Activated CD4-positive, alpha-beta T cell treated with anti-CD3 and anti-CD28 coated beads for 36 hours (primary cell): ENCODE measurements at regions not wholly inside any gene's neighbourhood (a gene's known extent, or its start where the extent isn't known, plus 50 kb on each side); places are given as distances from the start of the nearest gene placed in this dataset.

Experiments used
- ATAC-seq: fragments of 200-7000 bp; cut with Tn5 transposase; one replicate; pipeline ENCODE4 v1.10.0; 2021; ENCODE audit warnings: mild to moderate bottlenecking, moderate library complexity
- CTCF ChIA-PET: fragments of 350-600 bp; sonication (Branson Sonifier 250); formaldehyde crosslinking; loops from one replicate; lab custom pipeline; 2021; ENCODE audit warnings: antibody characterized with exemption; lab: Charles Lee
- POLR2A ChIA-PET: fragments of 350-600 bp; sonication (Branson Sonifier 250); formaldehyde crosslinking; loops from one replicate; lab custom pipeline; 2021; ENCODE audit warnings: antibody characterized with exemption, inconsistent platforms; lab: Charles Lee
- DNase-seq: peaks from one replicate; pipeline ENCODE4 v3.0.0-alpha.2; 2020
- H3K27ac Mint-ChIP-seq: one replicate; pipeline ENCODE4 v1.8.0; 2021; ENCODE audit warnings: mixed read lengths
- H3K27me3 Mint-ChIP-seq: one replicate; pipeline ENCODE4 v1.8.0; 2021; ENCODE audit warnings: mixed read lengths
- H3K36me3 Mint-ChIP-seq: one replicate; pipeline ENCODE4 v1.8.0; 2021; ENCODE audit warnings: low read depth, mixed read lengths
- H3K4me1 Mint-ChIP-seq: one replicate; pipeline ENCODE4 v1.8.0; 2021; ENCODE audit warnings: mixed read lengths
- H3K4me3 Mint-ChIP-seq: one replicate; pipeline ENCODE4 v1.8.0; 2021; ENCODE audit warnings: mild to moderate bottlenecking, moderate library complexity, mixed read lengths
- H3K9me3 Mint-ChIP-seq: one replicate; pipeline ENCODE4 v1.8.0; 2021; ENCODE audit warnings: low read depth, mixed read lengths
- intact Hi-C, 2 experiments: fragments of 100-400 bp; cut with DNase I in 1 of 2; cut with micrococcal nuclease in 1 of 2; formaldehyde crosslinking; loops; one replicate each; pipeline versions ENCODE4 v1.14.2 to v1.15.1; 2022 to 2024; cut with DNase I, micrococcal nuclease

- Mint-ChIP-seq H3K4me3 (no peak overlapping the region), H3K36me3 (no peaks in the 10 kb centered on the region), H3K27me3 (peaks cover 16% of the 10 kb centered on the region), H3K9me3 (no peaks in the 10 kb centered on the region), H3K27ac (no peak overlapping the region), H3K4me1 (no peaks in the 10 kb centered on the region)
- ChIA-PET POLR2A (no interaction called here), CTCF (no interaction called here)
- DNase-seq (no peak), ATAC-seq (no peak)
- intact Hi-C loops, result no loop called here
These were observed 138.6 kb upstream of the SFRP2 start for GRCh38 chr4:153927451-153927850.

- Mint-ChIP-seq H3K36me3 (no peaks in the 10 kb centered on the region), H3K4me1 (peaks cover 2% of the 10 kb centered on the region), H3K9me3 (no peaks in the 10 kb centered on the region), H3K4me3 (no peak overlapping the region), H3K27me3 (peaks cover 15% of the 10 kb centered on the region), H3K27ac (no peak overlapping the region)
- ChIA-PET POLR2A (no interaction called here), CTCF (interaction anchor here (0.6 kb wide), 1 partner anchor 12 kb away, joined by 3 read pairs; no protein-coding TSS in a partner anchor)
- ATAC-seq (no peak), DNase-seq (no peak)
- intact Hi-C loops, result no loop called here
These were observed 133.3 kb upstream of the SFRP2 start for GRCh38 chr4:153922148-153922547.

- intact Hi-C loops, result no loop called here
- ChIA-PET POLR2A (no interaction called here), CTCF (no interaction called here)
- Mint-ChIP-seq H3K27me3 (peaks cover 15% of the 10 kb centered on the region), H3K4me1 (peaks cover 20% of the 10 kb centered on the region), H3K36me3 (no peaks in the 10 kb centered on the region), H3K9me3 (no peaks in the 10 kb centered on the region), H3K4me3 (no peak overlapping the region), H3K27ac (no peak overlapping the region)
- no peak for ATAC-seq
- DNase-seq, result no peak
These were observed 130.8 kb upstream of the SFRP2 start for GRCh38 chr4:153919667-153920066.

- CTCF ChIA-PET, result interaction anchor here (1.0 kb wide), 1 partner anchor 135 kb away, joined by 3 read pairs; no protein-coding TSS in a partner anchor
- H3K36me3 Mint-ChIP-seq, result no peaks in the 10 kb centered on the region
- no peak overlapping the region for H3K4me3 Mint-ChIP-seq
- peak; percentile 68 for DNase-seq
- peak; percentile 97 for ATAC-seq
- H3K4me1 Mint-ChIP-seq, result peaks cover 20% of the 10 kb centered on the region
- POLR2A ChIA-PET, result interaction anchor here (0.6 kb wide), 1 partner anchor 46 kb away, joined by 3 read pairs; no protein-coding TSS in a partner anchor
- peaks cover 28% of the 10 kb centered on the region for H3K27me3 Mint-ChIP-seq
- intact Hi-C loops, result loop anchor here (1.0 to 2.0 kb wide), 5 partner anchors 26 to 249 kb away; no protein-coding TSS in a partner anchor
- no peaks in the 10 kb centered on the region for H3K9me3 Mint-ChIP-seq
- H3K27ac Mint-ChIP-seq, result no peak overlapping the region
These were observed 127.4 kb upstream of the SFRP2 start for GRCh38 chr4:153916273-153916755.

GRCh38 chr4:153912301-153912700 lies 123.4 kb upstream of the SFRP2 start:
- ATAC-seq, result no peak
- H3K4me1 Mint-ChIP-seq, result peaks cover 24% of the 10 kb centered on the region
- H3K4me3 Mint-ChIP-seq, result no peak overlapping the region
- ChIA-PET CTCF (interaction anchor here (0.6 kb wide), 1 partner anchor 39 kb away, joined by 5 read pairs; no protein-coding TSS in a partner anchor), POLR2A (no interaction called here)
- DNase-seq, result no peak
- peaks cover 25% of the 10 kb centered on the region for H3K27me3 Mint-ChIP-seq
- intact Hi-C loops, result no loop called here
- H3K27ac Mint-ChIP-seq, result no peak overlapping the region
- H3K9me3 Mint-ChIP-seq, result no peaks in the 10 kb centered on the region
- no peaks in the 10 kb centered on the region for H3K36me3 Mint-ChIP-seq

GRCh38 chr4:153909672-153910071 lies 120.8 kb upstream of the SFRP2 start:
- ChIA-PET POLR2A (interaction anchor here (0.7 kb wide), 1 partner anchor 549 kb away, joined by 3 read pairs; no protein-coding TSS in a partner anchor), CTCF (no interaction called here)
- Mint-ChIP-seq H3K4me1 (peaks cover 6% of the 10 kb centered on the region), H3K9me3 (no peaks in the 10 kb centered on the region), H3K36me3 (no peaks in the 10 kb centered on the region), H3K4me3 (no peak overlapping the region), H3K27me3 (peaks cover 29% of the 10 kb centered on the region), H3K27ac (no peak overlapping the region)
- intact Hi-C loops, result no loop called here
- DNase-seq, result no peak
- no peak for ATAC-seq

GRCh38 chr4:153906231-153906630 lies 117.3 kb upstream of the SFRP2 start:
- ChIA-PET POLR2A (no interaction called here), CTCF (no interaction called here)
- DNase-seq (no peak), ATAC-seq (no peak)
- H3K4me1 Mint-ChIP-seq, result peaks cover 6% of the 10 kb centered on the region
- H3K27ac Mint-ChIP-seq, result no peak overlapping the region
- no peaks in the 10 kb centered on the region for H3K36me3 Mint-ChIP-seq
- no peak overlapping the region for H3K4me3 Mint-ChIP-seq
- H3K27me3 Mint-ChIP-seq, result peaks cover 19% of the 10 kb centered on the region
- H3K9me3 Mint-ChIP-seq, result no peaks in the 10 kb centered on the region
- intact Hi-C loops, result no loop called here

GRCh38 chr4:153905231-153905630 lies 116.3 kb upstream of the SFRP2 start:
- peaks cover 16% of the 10 kb centered on the region for H3K27me3 Mint-ChIP-seq
- no peak for ATAC-seq
- peaks cover 6% of the 10 kb centered on the region for H3K4me1 Mint-ChIP-seq
- no peak overlapping the region for H3K4me3 Mint-ChIP-seq
- intact Hi-C loops, result no loop called here
- H3K9me3 Mint-ChIP-seq, result no peaks in the 10 kb centered on the region
- ChIA-PET POLR2A (interaction anchor here (0.5 kb wide), 1 partner anchor 62 kb away, joined by 3 read pairs; no protein-coding TSS in a partner anchor), CTCF (no interaction called here)
- no peaks in the 10 kb centered on the region for H3K36me3 Mint-ChIP-seq
- no peak overlapping the region for H3K27ac Mint-ChIP-seq
- no peak for DNase-seq

- CTCF ChIA-PET, result no interaction called here
- no peak overlapping the region for H3K4me3 Mint-ChIP-seq
- no peaks in the 10 kb centered on the region for H3K9me3 Mint-ChIP-seq
- peaks cover 16% of the 10 kb centered on the region for H3K27me3 Mint-ChIP-seq
- DNase-seq (no peak), ATAC-seq (no peak)
- intact Hi-C loops, result no loop called here
- peaks cover 6% of the 10 kb centered on the region for H3K4me1 Mint-ChIP-seq
- no peaks in the 10 kb centered on the region for H3K36me3 Mint-ChIP-seq
- no peak overlapping the region for H3K27ac Mint-ChIP-seq
- POLR2A ChIA-PET, result no interaction called here
These were observed 115.1 kb upstream of the SFRP2 start for GRCh38 chr4:153904011-153904410.

- peaks cover 24% of the 10 kb centered on the region for H3K27me3 Mint-ChIP-seq
- ATAC-seq (no peak), DNase-seq (no peak)
- intact Hi-C loops, result no loop called here
- H3K27ac Mint-ChIP-seq, result no peak overlapping the region
- H3K9me3 Mint-ChIP-seq, result no peaks in the 10 kb centered on the region
- ChIA-PET CTCF (no interaction called here), POLR2A (no interaction called here)
- H3K36me3 Mint-ChIP-seq, result no peaks in the 10 kb centered on the region
- H3K4me1 Mint-ChIP-seq, result no peaks in the 10 kb centered on the region
- no peak overlapping the region for H3K4me3 Mint-ChIP-seq
These were observed 112.3 kb upstream of the SFRP2 start for GRCh38 chr4:153901220-153901619.

- Mint-ChIP-seq H3K4me1 (no peaks in the 10 kb centered on the region), H3K27me3 (peaks cover 23% of the 10 kb centered on the region), H3K9me3 (no peaks in the 10 kb centered on the region), H3K27ac (no peak overlapping the region), H3K36me3 (no peaks in the 10 kb centered on the region), H3K4me3 (no peak overlapping the region)
- intact Hi-C loops, result no loop called here
- DNase-seq (no peak), ATAC-seq (no peak)
- ChIA-PET POLR2A (no interaction called here), CTCF (no interaction called here)
These were observed 111.5 kb upstream of the SFRP2 start for GRCh38 chr4:153900426-153900825.

GRCh38 chr4:153890761-153891160 lies 101.9 kb upstream of the SFRP2 start:
- Mint-ChIP-seq H3K27ac (no peak overlapping the region), H3K36me3 (no peaks in the 10 kb centered on the region), H3K4me3 (no peak overlapping the region), H3K4me1 (no peaks in the 10 kb centered on the region), H3K9me3 (no peaks in the 10 kb centered on the region), H3K27me3 (peaks cover 8% of the 10 kb centered on the region)
- intact Hi-C loops, result no loop called here
- DNase-seq (no peak), ATAC-seq (no peak)
- POLR2A ChIA-PET, result no interaction called here
- CTCF ChIA-PET, result no interaction called here
